Peyer's patch (tissue), 4 donors: ENCODE measurements at regions not wholly inside any gene's neighbourhood (a gene's known extent, or its start where the extent isn't known, plus 50 kb on each side); places are given as distances from the start of the nearest gene placed in this dataset.

Source experiments
- POLR2A ChIP-seq, 2 donors: fragments of 450-650 bp; IDR thresholded peaks; one replicate each; pipeline ENCODE4 v1.5.1; 2017; ENCODE audit warnings: antibody characterized with exemption in 2 of 2, mild to moderate bottlenecking in 2 of 2, moderate library complexity in 2 of 2
- TF ChIP-seq, protein P1 (sequence below), 6 experiments: fragments of 450-650 bp in 4 of 6; fragments of 200-600 bp in 2 of 6; sonication (generic) in 1 of 6; IDR thresholded peaks; one replicate each; pipeline ENCODE4 v1.5.1; 2017 to 2019; ENCODE audit warnings: antibody characterized with exemption in 6 of 6, mild to moderate bottlenecking in 3 of 6, moderate library complexity in 1 of 6

DNA sequence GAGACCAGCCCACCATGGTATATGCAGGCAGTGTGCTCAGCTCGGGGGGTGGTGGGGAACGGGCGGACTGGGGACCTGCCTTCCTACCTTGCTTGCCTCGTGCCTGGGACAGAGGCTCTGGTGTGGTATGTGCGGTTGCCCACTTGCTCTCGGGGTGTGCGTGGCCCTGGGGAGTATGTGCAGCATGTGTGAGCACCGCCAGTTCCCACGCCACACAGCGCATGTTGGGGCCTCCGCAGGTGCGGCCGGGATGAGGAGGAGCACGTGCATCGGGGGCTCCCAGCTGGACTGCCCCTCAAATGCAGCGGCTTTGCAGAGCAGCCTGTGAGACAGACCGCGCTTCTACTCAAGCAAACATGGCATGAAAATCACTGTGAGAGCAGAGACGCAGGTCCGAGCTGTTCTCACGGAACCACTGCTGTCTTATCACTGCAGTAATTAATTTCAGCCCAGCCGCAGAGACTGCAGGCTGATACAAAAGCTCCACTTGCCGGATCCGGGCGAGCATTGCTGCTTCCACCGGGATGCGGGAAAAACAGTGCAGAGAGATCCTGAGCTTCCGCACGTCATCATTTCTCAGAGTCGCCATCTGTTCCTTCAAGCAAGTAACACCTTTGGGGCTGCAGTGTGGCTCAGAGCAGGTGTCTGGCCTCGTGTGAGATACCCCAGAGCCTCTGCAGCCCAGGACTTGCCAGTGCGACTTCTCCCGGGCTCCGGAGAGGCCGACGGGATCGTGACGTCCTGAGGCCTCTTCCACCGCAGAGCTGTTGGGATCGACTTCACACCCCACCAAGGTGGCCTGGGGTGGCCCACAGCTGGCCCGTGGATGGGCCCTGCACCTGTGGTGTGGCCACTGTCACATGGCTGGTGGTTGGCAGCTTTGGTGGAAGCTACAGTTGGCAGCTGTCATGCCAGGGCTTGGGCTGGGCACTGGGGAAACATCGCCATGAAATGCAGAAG, 92.6 kb upstream of the ACTRT2 start:
- TF ChIP-seq, protein P1, sequence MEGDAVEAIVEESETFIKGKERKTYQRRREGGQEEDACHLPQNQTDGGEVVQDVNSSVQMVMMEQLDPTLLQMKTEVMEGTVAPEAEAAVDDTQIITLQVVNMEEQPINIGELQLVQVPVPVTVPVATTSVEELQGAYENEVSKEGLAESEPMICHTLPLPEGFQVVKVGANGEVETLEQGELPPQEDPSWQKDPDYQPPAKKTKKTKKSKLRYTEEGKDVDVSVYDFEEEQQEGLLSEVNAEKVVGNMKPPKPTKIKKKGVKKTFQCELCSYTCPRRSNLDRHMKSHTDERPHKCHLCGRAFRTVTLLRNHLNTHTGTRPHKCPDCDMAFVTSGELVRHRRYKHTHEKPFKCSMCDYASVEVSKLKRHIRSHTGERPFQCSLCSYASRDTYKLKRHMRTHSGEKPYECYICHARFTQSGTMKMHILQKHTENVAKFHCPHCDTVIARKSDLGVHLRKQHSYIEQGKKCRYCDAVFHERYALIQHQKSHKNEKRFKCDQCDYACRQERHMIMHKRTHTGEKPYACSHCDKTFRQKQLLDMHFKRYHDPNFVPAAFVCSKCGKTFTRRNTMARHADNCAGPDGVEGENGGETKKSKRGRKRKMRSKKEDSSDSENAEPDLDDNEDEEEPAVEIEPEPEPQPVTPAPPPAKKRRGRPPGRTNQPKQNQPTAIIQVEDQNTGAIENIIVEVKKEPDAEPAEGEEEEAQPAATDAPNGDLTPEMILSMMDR (IDR thresholded peaks at IDR 0.05): no peak
- no peak for TF ChIP-seq POLR2A (IDR thresholded peaks at IDR 0.05)
